Stomach (tissue), 8 donors: ENCODE measurements at regions not wholly inside any gene's neighbourhood (a gene's known extent, or its start where the extent isn't known, plus 50 kb on each side); places are given as distances from the start of the nearest gene placed in this dataset.
"Not testable (repeated sequence)": the region's sequence is repeated elsewhere in the genome, so short reads cannot be mapped to it uniquely, and the experiment has no call there.

Experiments
- DNase-seq, 2 donors: peaks; one replicate each; pipeline versions ENCODE4 v3.0.0 to v3.0.0-alpha.2; 2013 to 2019
- H3K27ac ChIP-seq, 5 donors: fragments of 200-600 bp in 4 of 5; sonication (generic) in 4 of 5; one replicate each; pipeline ENCODE4 v1.5.1; 2013 to 2019; ENCODE audit warnings: mild to moderate bottlenecking in 1 of 5, moderate library complexity in 1 of 5
- H3K27me3 ChIP-seq, 3 donors: fragments of 200-600 bp; sonication (generic); one replicate each; pipeline ENCODE4 v1.5.1; 2017 to 2019; ENCODE audit warnings: mixed run types in 1 of 3
- H3K36me3 ChIP-seq, 4 donors: fragments of 200-600 bp; sonication (generic); 1 replicate in 3 of 4; 2 replicates in 1 of 4; pipeline ENCODE4 v1.5.1; 2016 to 2019
- H3K4me1 ChIP-seq, 4 donors: fragments of 200-600 bp; sonication (generic); one replicate each; pipeline ENCODE4 v1.5.1; 2016 to 2019
- H3K4me3 ChIP-seq, 4 donors: fragments of 200-600 bp; sonication (generic) in 3 of 4; one replicate each; pipeline ENCODE4 v1.5.1; 2016 to 2019; ENCODE audit warnings: mild to moderate bottlenecking in 1 of 4
- H3K9me3 ChIP-seq, 4 donors: fragments of 200-600 bp; sonication (generic); one replicate each; pipeline ENCODE4 v1.5.1; 2016 to 2019
- EP300 ChIP-seq: sonication (generic); formaldehyde crosslinking; IDR thresholded peaks from one replicate; pipeline ENCODE4 v1.6.1; 2017; ENCODE audit warnings: antibody characterized with exemption
- POLR2A ChIP-seq, 4 donors: fragments of 450-650 bp; IDR thresholded peaks; one replicate each; pipeline ENCODE4 v1.6.1; 2016; ENCODE audit warnings: antibody characterized with exemption in 4 of 4, control low read depth in 2 of 4, mild to moderate bottlenecking in 1 of 4, moderate library complexity in 1 of 4
- POLR2AphosphoS5 ChIP-seq, 3 donors: sonication (generic); formaldehyde crosslinking; IDR thresholded peaks; one replicate each; pipeline ENCODE4 v1.6.1; 2016; ENCODE audit warnings: antibody characterized with exemption in 3 of 3
- WGBS, 5 donors: extraction: QIAGEN DNeasy Blood & Tissue Kit in 3 of 5; methylation state at CpG; one replicate each; pipeline versions ENCODE4 v1.1.5 to v1.1.7; 2013 to 2018; 5-methylcytosine and 5-hydroxymethylcytosine counted together
- intact Hi-C: fragments of 100-400 bp; cut with DNase I; formaldehyde crosslinking; loops from one replicate; pipeline ENCODE4 v1.15.1; 2023; ENCODE audit warnings: low total_unique reads
- TF ChIP-seq, protein P1 (sequence below), 7 experiments: fragments of 450-650 bp in 4 of 7; fragments of 200-600 bp in 3 of 7; sonication (generic) in 3 of 7; IDR thresholded peaks; one replicate each; pipeline ENCODE4 v1.5.1; 2016 to 2019; ENCODE audit warnings: antibody characterized with exemption in 7 of 7, control low read depth in 2 of 7, mild to moderate bottlenecking in 1 of 7
- donor health status: healthy with polysubstance abuse.
- donor health status: Bipolar disorder and iron deficiency.
- donor health status: healthy.

DNA sequence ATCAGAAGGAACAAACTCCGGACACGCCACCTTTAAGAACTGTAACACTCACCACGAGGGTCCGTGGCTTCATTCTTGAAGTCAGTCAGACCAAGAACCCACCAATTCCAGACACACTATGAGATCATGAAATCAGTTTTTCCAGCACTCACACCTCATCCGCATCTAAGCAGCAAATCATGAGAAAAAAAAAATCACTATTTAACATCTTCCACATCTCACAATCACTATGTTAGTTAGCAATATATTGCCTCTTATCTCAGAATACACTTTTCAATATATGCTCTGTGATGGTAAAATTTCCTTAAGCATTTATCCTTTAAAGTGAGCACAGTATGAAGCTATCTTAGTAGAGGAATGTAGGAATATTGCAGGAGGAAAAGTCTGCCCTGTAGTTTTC, 328.7 kb downstream of the FAM181B start:
- TF ChIP-seq POLR2AphosphoS5 (IDR thresholded peaks at IDR 0.05), result no peak
- TF ChIP-seq, protein P1, sequence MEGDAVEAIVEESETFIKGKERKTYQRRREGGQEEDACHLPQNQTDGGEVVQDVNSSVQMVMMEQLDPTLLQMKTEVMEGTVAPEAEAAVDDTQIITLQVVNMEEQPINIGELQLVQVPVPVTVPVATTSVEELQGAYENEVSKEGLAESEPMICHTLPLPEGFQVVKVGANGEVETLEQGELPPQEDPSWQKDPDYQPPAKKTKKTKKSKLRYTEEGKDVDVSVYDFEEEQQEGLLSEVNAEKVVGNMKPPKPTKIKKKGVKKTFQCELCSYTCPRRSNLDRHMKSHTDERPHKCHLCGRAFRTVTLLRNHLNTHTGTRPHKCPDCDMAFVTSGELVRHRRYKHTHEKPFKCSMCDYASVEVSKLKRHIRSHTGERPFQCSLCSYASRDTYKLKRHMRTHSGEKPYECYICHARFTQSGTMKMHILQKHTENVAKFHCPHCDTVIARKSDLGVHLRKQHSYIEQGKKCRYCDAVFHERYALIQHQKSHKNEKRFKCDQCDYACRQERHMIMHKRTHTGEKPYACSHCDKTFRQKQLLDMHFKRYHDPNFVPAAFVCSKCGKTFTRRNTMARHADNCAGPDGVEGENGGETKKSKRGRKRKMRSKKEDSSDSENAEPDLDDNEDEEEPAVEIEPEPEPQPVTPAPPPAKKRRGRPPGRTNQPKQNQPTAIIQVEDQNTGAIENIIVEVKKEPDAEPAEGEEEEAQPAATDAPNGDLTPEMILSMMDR (IDR thresholded peaks at IDR 0.05), result no peak
- TF ChIP-seq EP300, result no peak
- TF ChIP-seq POLR2A (IDR thresholded peaks at IDR 0.05), result no peak
- Histone ChIP-seq H3K4me3 (no peak overlapping the region), H3K4me1 (no peaks in the 10 kb centered on the region), H3K9me3 (peaks cover 0 to 18% (median 10%) of the 10 kb centered on the region in 4 donors), H3K36me3 (no peaks in the 10 kb centered on the region), H3K27ac (no peak overlapping the region), H3K27me3 (no peaks in the 10 kb centered on the region)
- WGBS, 5 donors, result 92 to 95% (median 94%) methylated on average over 5 of the region's 5 CpGs
- intact Hi-C loops, result no loop called here
- no peak for DNase-seq

DNA sequence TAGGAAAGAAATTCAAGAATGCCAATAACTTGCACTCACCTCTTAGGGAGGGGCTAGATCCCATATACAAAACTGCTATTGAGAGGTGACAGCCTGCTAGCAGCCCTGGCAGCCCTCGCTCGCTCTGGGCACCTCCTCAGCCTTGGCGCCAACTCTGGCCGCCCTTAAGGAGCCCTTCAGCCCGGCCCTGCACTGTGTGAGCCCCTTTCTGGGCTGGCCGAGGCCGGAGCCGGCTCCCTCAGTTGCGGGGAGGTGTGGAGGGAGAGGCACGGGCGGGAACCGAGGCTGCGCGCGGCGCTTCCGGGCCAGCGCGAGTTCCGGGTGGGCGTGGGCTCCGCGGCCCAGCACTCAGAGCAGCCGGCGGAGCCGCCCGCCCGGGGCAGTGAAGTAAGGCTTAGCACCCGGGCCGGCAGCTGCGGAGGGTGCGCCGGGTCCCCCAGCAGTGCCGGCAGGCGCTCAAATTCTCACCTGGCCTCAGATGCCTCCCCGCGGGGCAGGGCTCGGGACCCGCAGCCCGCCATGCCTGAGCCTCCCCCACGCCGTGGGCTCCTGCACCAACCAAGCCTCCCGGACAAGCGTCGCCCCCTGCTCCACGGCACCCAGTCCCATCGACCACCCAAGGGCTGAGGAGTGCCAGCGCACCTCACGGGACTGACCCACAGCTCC, 329.9 kb downstream of the FAM181B start:
- Histone ChIP-seq H3K27ac (no peak overlapping the region), H3K4me1 (no peaks in the 10 kb centered on the region), H3K27me3 (no peaks in the 10 kb centered on the region), H3K36me3 (no peaks in the 10 kb centered on the region), H3K4me3 (no peak overlapping the region), H3K9me3 (peaks cover 0 to 9% (median 7%) of the 10 kb centered on the region in 4 donors)
- TF ChIP-seq EP300, result no peak
- TF ChIP-seq, protein P1 (IDR thresholded peaks at IDR 0.05), result no peak
- TF ChIP-seq POLR2A (IDR thresholded peaks at IDR 0.05), result no peak
- intact Hi-C loops, result no loop called here
- no peak for DNase-seq
- WGBS, 5 donors, result 93 to 96% (median 95%) methylated on average over 38 to 49 of the region's 49 CpGs

DNA sequence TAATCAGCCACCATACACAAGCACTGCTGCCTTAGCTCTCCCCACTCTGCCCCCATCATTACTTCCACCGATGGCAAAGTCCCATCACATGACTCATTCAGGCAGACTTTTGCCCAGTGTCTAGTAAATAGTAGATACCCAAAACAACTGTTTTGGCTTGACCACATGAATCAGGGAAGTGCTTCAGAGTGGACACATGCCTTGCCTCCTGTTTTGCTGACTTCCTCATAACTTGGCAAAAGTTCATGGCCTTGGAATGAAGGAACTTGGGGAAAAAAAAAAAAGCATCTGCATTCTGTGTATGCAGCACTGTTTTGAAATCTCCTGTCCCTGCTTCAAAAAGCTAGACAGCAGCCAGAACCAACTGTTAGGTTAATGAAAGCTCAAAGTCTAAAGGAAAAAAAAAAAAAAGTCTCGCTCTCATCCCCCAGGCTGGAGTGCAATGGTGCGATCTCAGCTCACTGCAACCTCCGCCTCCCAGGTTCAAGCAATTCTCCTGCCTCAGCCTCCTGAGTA, 335.3 kb downstream of the FAM181B start:
- Histone ChIP-seq H3K4me1 (no peaks in the 10 kb centered on the region), H3K4me3 (no peak overlapping the region), H3K27ac (no peak overlapping the region), H3K27me3 (no peaks in the 10 kb centered on the region), H3K36me3 (no peaks in the 10 kb centered on the region), H3K9me3 (peaks cover 0 to 12% (median under 1%) of the 10 kb centered on the region in 4 donors)
- intact Hi-C loops, result no loop called here
- no peak for TF ChIP-seq POLR2AphosphoS5 (IDR thresholded peaks at IDR 0.05)
- no peak for TF ChIP-seq EP300
- TF ChIP-seq, protein P1 (IDR thresholded peaks at IDR 0.05), result no peak
- TF ChIP-seq POLR2A (IDR thresholded peaks at IDR 0.05), result no peak
- DNase-seq, result peak in 1 of 2 donors; percentile 5
- 79 to 90% (median 83%) methylated on average over 4 of the region's 4 CpGs for WGBS, 5 donors

DNA sequence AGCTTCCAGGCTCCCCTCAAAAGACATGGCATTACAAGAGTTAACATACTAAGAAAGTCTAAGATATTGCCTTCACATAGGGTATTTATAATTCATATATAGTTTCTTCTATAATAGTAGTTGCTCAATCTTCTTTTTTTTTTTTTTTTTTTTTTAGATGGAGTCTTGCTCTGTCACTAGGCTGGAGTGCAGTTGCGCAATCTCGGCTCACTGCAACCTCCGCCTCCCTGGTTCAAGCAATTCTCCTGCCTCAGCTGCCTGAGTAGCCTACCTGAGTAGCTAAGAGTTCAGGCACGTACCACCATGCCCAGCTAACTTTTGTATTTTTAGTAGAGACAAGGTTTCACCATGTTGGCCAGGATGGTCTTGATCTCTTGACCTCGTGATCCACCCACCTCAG, 337.0 kb downstream of the FAM181B start:
- H3K9me3 ChIP-seq, result peaks cover 0 to 26% (median 4%) of the 10 kb centered on the region in 4 donors
- H3K36me3 ChIP-seq, DNase-seq, H3K4me1 ChIP-seq, intact Hi-C loops, H3K4me3 ChIP-seq, H3K27ac ChIP-seq, H3K27me3 ChIP-seq: not testable (repeated sequence)
- 80 to 91% (median 84%) methylated on average over 5 of the region's 5 CpGs for WGBS, 5 donors

DNA sequence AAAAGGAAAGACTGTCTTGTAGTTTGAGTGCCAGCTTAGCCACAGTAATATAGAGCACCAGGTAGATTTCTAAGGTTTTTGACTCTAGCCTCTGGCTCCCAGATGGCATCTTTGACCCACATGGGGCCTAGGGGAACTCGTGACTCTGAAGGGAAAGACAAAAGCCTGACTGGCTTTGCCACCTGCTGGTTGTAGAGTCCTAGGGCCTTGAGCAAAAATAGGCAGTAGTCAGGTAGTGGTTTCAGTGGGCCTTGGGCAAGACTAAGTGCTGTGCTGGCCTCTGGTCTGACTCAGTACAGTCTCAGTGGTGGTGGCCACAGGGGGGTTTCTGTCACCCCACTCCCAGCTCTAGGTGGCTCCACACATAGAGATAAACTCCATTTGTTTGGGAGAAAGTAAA, 349.4 kb downstream of the FAM181B start:
- no peak overlapping the region for H3K4me3 ChIP-seq
- intact Hi-C loops, result no loop called here
- TF ChIP-seq POLR2AphosphoS5 (IDR thresholded peaks at IDR 0.05), result no peak
- TF ChIP-seq, protein P1 (IDR thresholded peaks at IDR 0.05), result no peak
- TF ChIP-seq EP300, result no peak
- no peak for TF ChIP-seq POLR2A (IDR thresholded peaks at IDR 0.05)
- H3K36me3 ChIP-seq, result no peaks in the 10 kb centered on the region
- peaks cover 0 to 4% (median 0%) of the 10 kb centered on the region in 4 donors for H3K9me3 ChIP-seq
- DNase-seq, result no peak
- H3K27ac ChIP-seq, result no peak overlapping the region
- 9 to 28% (median 22%) methylated on average over 1 of the region's 1 CpG for WGBS, 5 donors
- H3K27me3 ChIP-seq, result no peaks in the 10 kb centered on the region
- H3K4me1 ChIP-seq, result no peaks in the 10 kb centered on the region
